ENCODE measurements at regions not wholly inside any gene's neighbourhood (a gene's known extent, or its start where the extent isn't known, plus 50 kb on each side); places are given as distances from the start of the nearest gene placed in this dataset.
"Not testable (repeated sequence)": the region's sequence is repeated elsewhere in the genome, so short reads cannot be mapped to it uniquely, and the experiment has no call there.

- Histone ChIP-seq H3K36me3 (ENCODE audit: control insufficient read depth, insufficient read depth, low read length) (no peaks in the 10 kb centered on the region), H3K4me3 (ENCODE audit: insufficient read depth, low read depth, low read length) (no peak overlapping the region), H3K9me3 (ENCODE audit: control insufficient read depth, low read length) (no peaks in the 10 kb centered on the region), H3K27me3 (ENCODE audit: control insufficient read depth, insufficient read depth, low read length, poor library complexity, severe bottlenecking) (no peaks in the 10 kb centered on the region), H3K27ac (ENCODE audit: insufficient read depth, low read depth, low read length, poor library complexity, severe bottlenecking) (no peak overlapping the region), H3K4me1 (ENCODE audit: control insufficient read depth, insufficient read depth, low read length) (no peaks in the 10 kb centered on the region)
- WGBS, 2 experiments: 93 to 95% methylated on average over 2 of the region's 2 CpGs
Observed at GRCh38 chr6:149136913-149137286, 180.6 kb upstream of the TAB2 start.

GRCh38 chr6:149137594-149137993 is 179.9 kb upstream of the TAB2 start:
- no peaks in the 10 kb centered on the region for H3K4me1 ChIP-seq (ENCODE audit: control insufficient read depth, insufficient read depth, low read length)
- H3K9me3 ChIP-seq (ENCODE audit: control insufficient read depth, low read length): no peaks in the 10 kb centered on the region
- H3K27me3 ChIP-seq (ENCODE audit: control insufficient read depth, insufficient read depth, low read length, poor library complexity, severe bottlenecking): no peaks in the 10 kb centered on the region
- H3K4me3 ChIP-seq (ENCODE audit: insufficient read depth, low read depth, low read length): no peak overlapping the region
- no peak overlapping the region for H3K27ac ChIP-seq (ENCODE audit: insufficient read depth, low read depth, low read length, poor library complexity, severe bottlenecking)
- H3K36me3 ChIP-seq (ENCODE audit: control insufficient read depth, insufficient read depth, low read length): no peaks in the 10 kb centered on the region
- 82 to 95% methylated on average over 2 to 3 of the region's 4 CpGs for WGBS, 2 experiments

- H3K27ac ChIP-seq (ENCODE audit: insufficient read depth, low read depth, low read length, poor library complexity, severe bottlenecking): no peak overlapping the region
- 90 to 92% methylated on average over 10 of the region's 10 CpGs for WGBS, 2 experiments
Observed at GRCh38 chr6:149138089-149138488, 179.4 kb upstream of the TAB2 start.

GRCh38 chr6:149138699-149139294 is 178.7 kb upstream of the TAB2 start:
- Histone ChIP-seq H3K27ac (ENCODE audit: insufficient read depth, low read depth, low read length, poor library complexity, severe bottlenecking) (no peak overlapping the region), H3K4me3 (ENCODE audit: insufficient read depth, low read depth, low read length) (no peak overlapping the region), H3K36me3 (ENCODE audit: control insufficient read depth, insufficient read depth, low read length) (no peaks in the 10 kb centered on the region), H3K4me1 (ENCODE audit: control insufficient read depth, insufficient read depth, low read length) (no peaks in the 10 kb centered on the region), H3K9me3 (ENCODE audit: control insufficient read depth, low read length) (no peaks in the 10 kb centered on the region), H3K27me3 (ENCODE audit: control insufficient read depth, insufficient read depth, low read length, poor library complexity, severe bottlenecking) (no peaks in the 10 kb centered on the region)
- WGBS, 2 experiments: 93 to 96% methylated on average over 11 to 12 of the region's 12 CpGs

More at GRCh38 chr6:149138089-149138488, 179.4 kb upstream of the TAB2 start:
- Histone ChIP-seq H3K4me3 (ENCODE audit: insufficient read depth, low read depth, low read length) (no peak overlapping the region), H3K9me3 (ENCODE audit: control insufficient read depth, low read length) (no peaks in the 10 kb centered on the region), H3K36me3 (ENCODE audit: control insufficient read depth, insufficient read depth, low read length) (no peaks in the 10 kb centered on the region), H3K27me3 (ENCODE audit: control insufficient read depth, insufficient read depth, low read length, poor library complexity, severe bottlenecking) (no peaks in the 10 kb centered on the region), H3K4me1 (ENCODE audit: control insufficient read depth, insufficient read depth, low read length) (no peaks in the 10 kb centered on the region)

- Histone ChIP-seq H3K4me1 (ENCODE audit: control insufficient read depth, insufficient read depth, low read length) (no peaks in the 10 kb centered on the region), H3K9me3 (ENCODE audit: control insufficient read depth, low read length) (no peaks in the 10 kb centered on the region), H3K4me3 (ENCODE audit: insufficient read depth, low read depth, low read length) (no peak overlapping the region), H3K36me3 (ENCODE audit: control insufficient read depth, insufficient read depth, low read length) (no peaks in the 10 kb centered on the region), H3K27me3 (ENCODE audit: control insufficient read depth, insufficient read depth, low read length, poor library complexity, severe bottlenecking) (no peaks in the 10 kb centered on the region), H3K27ac (ENCODE audit: insufficient read depth, low read depth, low read length, poor library complexity, severe bottlenecking) (no peak overlapping the region)
Observed at GRCh38 chr6:149139782-149140136, 177.8 kb upstream of the TAB2 start.

GRCh38 chr6:149140137-149140909 is 177.2 kb upstream of the TAB2 start:
- no peaks in the 10 kb centered on the region for H3K36me3 ChIP-seq (ENCODE audit: control insufficient read depth, insufficient read depth, low read length)
- no peaks in the 10 kb centered on the region for H3K9me3 ChIP-seq (ENCODE audit: control insufficient read depth, low read length)
- H3K4me1 ChIP-seq (ENCODE audit: control insufficient read depth, insufficient read depth, low read length): no peaks in the 10 kb centered on the region
- 76% methylated on average over 11 to 12 of the region's 12 CpGs for WGBS, 2 experiments
- no peak overlapping the region for H3K27ac ChIP-seq (ENCODE audit: insufficient read depth, low read depth, low read length, poor library complexity, severe bottlenecking)
- no peaks in the 10 kb centered on the region for H3K27me3 ChIP-seq (ENCODE audit: control insufficient read depth, insufficient read depth, low read length, poor library complexity, severe bottlenecking)
- no peak overlapping the region for H3K4me3 ChIP-seq (ENCODE audit: insufficient read depth, low read depth, low read length)

- no peak overlapping the region for H3K27ac ChIP-seq (ENCODE audit: insufficient read depth, low read depth, low read length, poor library complexity, severe bottlenecking)
Observed at GRCh38 chr6:149140910-149141290, 176.6 kb upstream of the TAB2 start.

GRCh38 chr6:149142924-149143429 is 174.5 kb upstream of the TAB2 start:
- Histone ChIP-seq H3K36me3 (ENCODE audit: control insufficient read depth, insufficient read depth, low read length) (no peaks in the 10 kb centered on the region), H3K4me1 (ENCODE audit: control insufficient read depth, insufficient read depth, low read length) (no peaks in the 10 kb centered on the region), H3K27ac (ENCODE audit: insufficient read depth, low read depth, low read length, poor library complexity, severe bottlenecking) (no peak overlapping the region), H3K4me3 (ENCODE audit: insufficient read depth, low read depth, low read length) (no peak overlapping the region), H3K9me3 (ENCODE audit: control insufficient read depth, low read length) (no peaks in the 10 kb centered on the region), H3K27me3 (ENCODE audit: control insufficient read depth, insufficient read depth, low read length, poor library complexity, severe bottlenecking) (no peaks in the 10 kb centered on the region)
- 73 to 76% methylated on average over 2 of the region's 2 CpGs for WGBS, 2 experiments

More at GRCh38 chr6:149140910-149141290, 176.6 kb upstream of the TAB2 start:
- 96 to 100% methylated on average over 1 of the region's 1 CpG for WGBS, 2 experiments
- Histone ChIP-seq H3K4me1 (ENCODE audit: control insufficient read depth, insufficient read depth, low read length) (no peaks in the 10 kb centered on the region), H3K27me3 (ENCODE audit: control insufficient read depth, insufficient read depth, low read length, poor library complexity, severe bottlenecking) (no peaks in the 10 kb centered on the region), H3K4me3 (ENCODE audit: insufficient read depth, low read depth, low read length) (no peak overlapping the region), H3K36me3 (ENCODE audit: control insufficient read depth, insufficient read depth, low read length) (no peaks in the 10 kb centered on the region), H3K9me3 (ENCODE audit: control insufficient read depth, low read length) (no peaks in the 10 kb centered on the region)

GRCh38 chr6:149145800-149146199 is 171.7 kb upstream of the TAB2 start:
- H3K36me3 ChIP-seq (ENCODE audit: control insufficient read depth, insufficient read depth, low read length); H3K9me3 ChIP-seq (ENCODE audit: control insufficient read depth, low read length); H3K27ac ChIP-seq (ENCODE audit: insufficient read depth, low read depth, low read length, poor library complexity, severe bottlenecking); H3K4me3 ChIP-seq (ENCODE audit: insufficient read depth, low read depth, low read length); H3K27me3 ChIP-seq (ENCODE audit: control insufficient read depth, insufficient read depth, low read length, poor library complexity, severe bottlenecking); H3K4me1 ChIP-seq (ENCODE audit: control insufficient read depth, insufficient read depth, low read length): not testable (repeated sequence)

GRCh38 chr6:149147195-149147594 is 170.3 kb upstream of the TAB2 start:
- WGBS, 2 experiments: 71 to 78% methylated on average over 2 of the region's 3 CpGs
- Histone ChIP-seq H3K27me3 (ENCODE audit: control insufficient read depth, insufficient read depth, low read length, poor library complexity, severe bottlenecking) (no peaks in the 10 kb centered on the region), H3K9me3 (ENCODE audit: control insufficient read depth, low read length) (no peaks in the 10 kb centered on the region), H3K4me1 (ENCODE audit: control insufficient read depth, insufficient read depth, low read length) (no peaks in the 10 kb centered on the region), H3K27ac (ENCODE audit: insufficient read depth, low read depth, low read length, poor library complexity, severe bottlenecking) (no peak overlapping the region), H3K36me3 (ENCODE audit: control insufficient read depth, insufficient read depth, low read length) (no peaks in the 10 kb centered on the region), H3K4me3 (ENCODE audit: insufficient read depth, low read depth, low read length) (no peak overlapping the region)

All from ectodermal cell (in vitro differentiated cells).